ENCODE measurements at regions not wholly inside any gene's neighbourhood (a gene's known extent, or its start where the extent isn't known, plus 50 kb on each side); places are given as distances from the start of the nearest gene placed in this dataset.

DNA sequence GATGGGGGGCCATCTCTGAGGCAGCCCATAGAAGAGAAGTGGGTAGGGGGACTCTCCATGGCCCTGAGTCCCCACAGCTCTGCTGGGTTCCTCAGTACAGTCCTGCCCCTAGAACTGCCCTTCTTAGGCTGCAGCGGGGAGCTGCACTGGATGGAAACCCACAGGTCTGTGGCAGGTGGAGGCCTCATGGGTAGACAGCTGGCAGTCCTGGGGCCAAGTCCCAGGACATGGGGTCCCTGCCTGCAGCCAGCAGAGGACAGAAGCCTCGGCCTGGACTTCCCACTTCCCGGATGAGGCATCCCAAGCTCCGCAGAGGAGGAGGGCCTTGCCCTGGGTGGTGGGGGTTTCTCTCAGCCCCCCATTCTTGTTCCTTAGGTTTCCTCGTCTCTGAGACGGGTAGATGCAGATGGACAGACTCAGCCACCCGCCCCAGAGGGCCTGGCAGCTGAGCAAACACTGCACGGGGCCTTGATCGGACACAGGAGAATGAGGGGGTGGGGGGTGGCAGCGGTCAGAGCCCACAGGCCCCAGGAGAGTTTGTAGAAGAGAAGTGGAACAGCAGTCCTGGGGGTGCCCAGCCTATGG is 153.8 kb downstream of the C9orf50 start:
- TF ChIP-seq, protein P1, sequence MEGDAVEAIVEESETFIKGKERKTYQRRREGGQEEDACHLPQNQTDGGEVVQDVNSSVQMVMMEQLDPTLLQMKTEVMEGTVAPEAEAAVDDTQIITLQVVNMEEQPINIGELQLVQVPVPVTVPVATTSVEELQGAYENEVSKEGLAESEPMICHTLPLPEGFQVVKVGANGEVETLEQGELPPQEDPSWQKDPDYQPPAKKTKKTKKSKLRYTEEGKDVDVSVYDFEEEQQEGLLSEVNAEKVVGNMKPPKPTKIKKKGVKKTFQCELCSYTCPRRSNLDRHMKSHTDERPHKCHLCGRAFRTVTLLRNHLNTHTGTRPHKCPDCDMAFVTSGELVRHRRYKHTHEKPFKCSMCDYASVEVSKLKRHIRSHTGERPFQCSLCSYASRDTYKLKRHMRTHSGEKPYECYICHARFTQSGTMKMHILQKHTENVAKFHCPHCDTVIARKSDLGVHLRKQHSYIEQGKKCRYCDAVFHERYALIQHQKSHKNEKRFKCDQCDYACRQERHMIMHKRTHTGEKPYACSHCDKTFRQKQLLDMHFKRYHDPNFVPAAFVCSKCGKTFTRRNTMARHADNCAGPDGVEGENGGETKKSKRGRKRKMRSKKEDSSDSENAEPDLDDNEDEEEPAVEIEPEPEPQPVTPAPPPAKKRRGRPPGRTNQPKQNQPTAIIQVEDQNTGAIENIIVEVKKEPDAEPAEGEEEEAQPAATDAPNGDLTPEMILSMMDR (IDR thresholded peaks at IDR 0.05) = no peak
- no peak for TF ChIP-seq POLR2A (IDR thresholded peaks at IDR 0.05)
